ENCODE measurements at regions not wholly inside any gene's neighbourhood (a gene's known extent, or its start where the extent isn't known, plus 50 kb on each side); places are given as distances from the start of the nearest gene placed in this dataset.
"Not testable (repeated sequence)": the region's sequence is repeated elsewhere in the genome, so short reads cannot be mapped to it uniquely, and the experiment has no call there.

- H3K27ac Mint-ChIP-seq, H3K36me3 Mint-ChIP-seq, H3K4me3 Mint-ChIP-seq, H3K9me3 Mint-ChIP-seq, H3K27me3 Mint-ChIP-seq, H3K4me1 Mint-ChIP-seq: not testable (repeated sequence)
Observed at GRCh38 chr13:111672198-111672597, 351.8 kb downstream of the TEX29 start.

DNA sequence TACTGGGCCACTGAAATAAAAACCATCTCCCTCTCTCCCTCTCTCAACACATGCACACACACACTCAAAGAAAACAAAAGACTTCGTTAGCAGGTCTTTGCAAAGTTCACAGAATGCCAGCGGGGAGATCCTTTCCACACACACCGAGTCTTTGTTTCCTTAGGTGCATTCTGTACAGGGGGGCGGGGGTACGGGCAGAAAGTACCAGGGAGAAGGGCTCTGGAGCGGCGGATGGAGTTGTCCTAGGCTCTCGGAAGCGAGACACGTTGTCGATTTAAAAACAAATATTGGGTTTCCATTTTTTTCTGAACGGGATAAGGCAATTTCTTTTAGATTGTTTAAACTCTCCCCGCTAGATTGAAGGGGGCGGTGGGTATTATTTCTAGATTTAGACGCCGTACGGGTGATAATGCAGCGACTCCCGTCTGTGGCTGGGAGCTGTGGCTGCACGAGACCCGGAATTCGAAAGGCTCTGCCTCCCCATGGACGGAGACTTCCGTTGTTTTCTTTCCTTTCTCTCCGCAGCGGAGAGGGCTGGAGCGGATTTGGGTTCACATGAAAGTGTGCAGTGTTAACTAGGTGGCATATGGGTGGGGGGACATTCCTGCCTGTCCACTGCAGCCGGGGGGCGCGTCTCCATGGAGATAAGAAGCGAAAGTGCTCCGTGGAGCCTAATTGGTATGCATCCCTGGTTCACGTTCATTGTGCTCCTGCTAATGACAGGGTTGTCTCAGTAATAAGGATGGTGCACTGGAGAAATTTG is 357.9 kb downstream of the TEX29 start:
- not testable (repeated sequence) for H3K36me3 Mint-ChIP-seq, H3K9me3 Mint-ChIP-seq, H3K4me3 Mint-ChIP-seq, H3K4me1 Mint-ChIP-seq, H3K27me3 Mint-ChIP-seq, H3K27ac Mint-ChIP-seq

DNA sequence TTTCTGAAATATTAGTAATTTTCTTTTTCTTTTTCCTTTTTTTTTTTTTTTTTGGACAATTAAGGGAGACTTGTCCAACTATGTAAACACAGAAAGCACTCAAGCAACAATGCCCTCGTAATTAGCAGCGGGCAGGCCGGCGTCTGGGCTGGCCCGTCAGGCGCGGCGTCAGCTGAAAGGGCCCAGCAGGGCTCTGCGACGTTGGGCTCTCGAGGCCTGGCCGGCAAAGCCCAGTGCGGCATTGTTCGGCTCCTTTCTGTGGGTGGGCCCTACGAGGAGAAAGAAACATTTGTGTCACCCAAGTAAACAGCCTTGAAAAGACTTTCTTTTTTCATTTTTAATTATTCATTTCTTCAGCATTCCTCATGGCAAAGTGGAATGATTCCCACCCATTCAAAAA is 359.2 kb downstream of the TEX29 start:
- H3K36me3 Mint-ChIP-seq, H3K27me3 Mint-ChIP-seq, H3K27ac Mint-ChIP-seq, H3K9me3 Mint-ChIP-seq, H3K4me1 Mint-ChIP-seq, H3K4me3 Mint-ChIP-seq: not testable (repeated sequence)

- H3K36me3 Mint-ChIP-seq, H3K9me3 Mint-ChIP-seq, H3K4me1 Mint-ChIP-seq, H3K4me3 Mint-ChIP-seq, H3K27ac Mint-ChIP-seq, H3K27me3 Mint-ChIP-seq: not testable (repeated sequence)
Observed at GRCh38 chr13:111680100-111680499, 359.7 kb downstream of the TEX29 start.

GRCh38 chr13:111692028-111692427 is 371.6 kb downstream of the TEX29 start:
- not testable (repeated sequence) for H3K4me1 Mint-ChIP-seq, H3K27me3 Mint-ChIP-seq, H3K4me3 Mint-ChIP-seq, H3K27ac Mint-ChIP-seq, H3K9me3 Mint-ChIP-seq, H3K36me3 Mint-ChIP-seq

DNA sequence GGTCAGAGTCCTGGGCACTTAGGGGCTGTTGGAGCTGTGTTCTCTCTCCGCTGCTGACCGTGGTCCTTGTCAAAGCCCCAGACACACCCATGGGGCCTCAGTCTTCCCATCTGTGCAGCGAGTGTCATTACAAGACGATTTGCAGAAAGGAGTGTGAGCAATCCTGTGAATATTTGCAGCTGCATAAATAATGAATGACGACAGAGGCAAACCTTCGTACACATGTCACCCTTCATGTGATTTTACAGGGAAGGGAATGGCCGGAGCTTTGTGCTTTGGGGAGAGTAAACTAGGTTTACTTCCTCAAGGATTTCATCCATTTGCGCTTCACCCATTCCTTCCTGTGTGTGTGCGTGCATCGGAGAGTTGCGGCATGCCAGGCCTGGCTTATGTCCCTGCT is 370.8 kb upstream of the SOX1 start:
- not testable (repeated sequence) for H3K9me3 Mint-ChIP-seq, H3K4me3 Mint-ChIP-seq, H3K36me3 Mint-ChIP-seq, H3K27ac Mint-ChIP-seq, H3K4me1 Mint-ChIP-seq, H3K27me3 Mint-ChIP-seq

DNA sequence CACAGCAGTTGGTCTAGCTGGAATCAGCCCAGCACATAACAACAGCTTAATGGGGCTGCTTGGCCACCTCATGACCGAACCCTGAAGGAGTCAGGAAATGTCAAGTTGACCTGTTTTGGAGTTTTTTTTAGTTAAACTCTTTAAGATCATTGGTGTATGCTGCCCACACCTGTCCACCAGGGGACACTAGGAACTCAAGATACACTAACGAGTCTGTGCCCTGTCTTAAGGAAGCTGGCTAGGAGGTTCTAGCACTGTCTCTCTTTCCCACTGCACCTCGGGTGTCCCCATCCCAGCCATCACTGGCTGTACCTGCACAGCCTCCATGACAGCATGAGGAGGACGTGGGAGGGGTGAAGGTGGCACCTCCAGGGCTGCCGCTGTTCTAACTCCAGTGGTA is 364.9 kb upstream of the SOX1 start:
- H3K4me1 Mint-ChIP-seq, H3K9me3 Mint-ChIP-seq, H3K4me3 Mint-ChIP-seq: not testable (repeated sequence)

More for the DNA sequence above, 364.9 kb upstream of the SOX1 start:
- H3K36me3 Mint-ChIP-seq, H3K27ac Mint-ChIP-seq, H3K27me3 Mint-ChIP-seq: not testable (repeated sequence)
